Esophagus muscularis mucosa (tissue), 4 donors: ENCODE measurements at regions not wholly inside any gene's neighbourhood (a gene's known extent, or its start where the extent isn't known, plus 50 kb on each side); places are given as distances from the start of the nearest gene placed in this dataset.

Experiments
- DNase-seq: peaks from one replicate; pipeline ENCODE4 v3.0.0-alpha.2; 2017; ENCODE audit errors: extremely low spot score
- H3K27ac ChIP-seq, 4 donors: fragments of 200-600 bp; sonication (generic); replicated peaks in 1 of 4; 1 replicate in 3 of 4; 2 replicates in 1 of 4; pipeline ENCODE4 v1.5.1; 2016 to 2019; ENCODE audit warnings: mild to moderate bottlenecking in 1 of 4
- H3K27me3 ChIP-seq, 4 donors: fragments of 200-600 bp; sonication (generic); one replicate each; pipeline versions ENCODE4 v1.5.1 to v1.6.0; 2016 to 2019
- H3K36me3 ChIP-seq, 4 donors: fragments of 200-600 bp; sonication (generic); one replicate each; pipeline ENCODE4 v1.5.1; 2016 to 2019
- H3K4me1 ChIP-seq, 4 donors: fragments of 200-600 bp; sonication (generic); one replicate each; pipeline ENCODE4 v1.5.1; 2016 to 2019
- H3K4me3 ChIP-seq, 4 donors: fragments of 200-600 bp; sonication (generic); 1 replicate in 2 of 4; 2 replicates in 2 of 4; pipeline ENCODE4 v1.5.1; 2016 to 2019; ENCODE audit warnings: mild to moderate bottlenecking in 4 of 4, moderate library complexity in 1 of 4
- H3K9me3 ChIP-seq, 4 donors: fragments of 200-600 bp; sonication (generic); 1 replicate in 3 of 4; 2 replicates in 1 of 4; pipeline ENCODE4 v1.5.1; 2016 to 2019
- CTCF ChIP-seq, 3 experiments: fragments of 200-600 bp in 2 of 3; fragments of 450-650 bp in 1 of 3; sonication (generic) in 2 of 3; IDR thresholded peaks; one replicate each; pipeline ENCODE4 v1.5.1; 2017 to 2019; ENCODE audit warnings: antibody characterized with exemption in 3 of 3, mild to moderate bottlenecking in 2 of 3, moderate library complexity in 1 of 3
- EP300 ChIP-seq: sonication (generic); formaldehyde crosslinking; IDR thresholded peaks from one replicate; pipeline ENCODE4 v1.6.1; 2017; ENCODE audit warnings: antibody characterized with exemption
- POLR2A ChIP-seq: fragments of 450-650 bp; IDR thresholded peaks from one replicate; pipeline ENCODE4 v1.6.1; 2017; ENCODE audit warnings: antibody characterized with exemption, moderate library complexity, mild to moderate bottlenecking, low read depth
- POLR2AphosphoS5 ChIP-seq, 2 donors: sonication (generic); formaldehyde crosslinking; IDR thresholded peaks; one replicate each; pipeline ENCODE4 v1.6.1; 2017; ENCODE audit warnings: antibody characterized with exemption in 2 of 2
- WGBS: methylation state at CpG from one replicate; pipeline ENCODE4 v1.1.5; 2018; 5-methylcytosine and 5-hydroxymethylcytosine counted together
- intact Hi-C: fragments of 100-400 bp; cut with DNase I; formaldehyde crosslinking; loops from one replicate; pipeline ENCODE4 v1.15.1; 2023

GRCh38 chr2:144088863-144089262, 431.1 kb downstream of the ZEB2 start:
- TF ChIP-seq CTCF (IDR thresholded peaks at IDR 0.05), result no peak
- no peak for DNase-seq
- H3K27me3 ChIP-seq, result no peaks in the 10 kb centered on the region

GRCh38 chr2:144086965-144087364, 433.0 kb downstream of the ZEB2 start:
- H3K27me3 ChIP-seq, result no peaks in the 10 kb centered on the region
- no peak overlapping the region for H3K4me3 ChIP-seq
- TF ChIP-seq CTCF (IDR thresholded peaks at IDR 0.05), result no peak
- TF ChIP-seq POLR2AphosphoS5 (IDR thresholded peaks at IDR 0.05), result no peak
- no peak for TF ChIP-seq EP300
- TF ChIP-seq POLR2A, result no peak
- no peak overlapping the region for H3K27ac ChIP-seq
- H3K4me1 ChIP-seq, result no peaks in the 10 kb centered on the region
- H3K9me3 ChIP-seq, result no peaks in the 10 kb centered on the region
- intact Hi-C loops, result no loop called here
- H3K36me3 ChIP-seq, result no peaks in the 10 kb centered on the region
- DNase-seq, result no peak

More at GRCh38 chr2:144088863-144089262, 431.1 kb downstream of the ZEB2 start:
- no peaks in the 10 kb centered on the region for H3K9me3 ChIP-seq
- H3K36me3 ChIP-seq, result no peaks in the 10 kb centered on the region
- H3K27ac ChIP-seq, result no peak overlapping the region
- intact Hi-C loops, result no loop called here
- H3K4me1 ChIP-seq, result no peaks in the 10 kb centered on the region
- H3K4me3 ChIP-seq, result no peak overlapping the region

GRCh38 chr2:144085016-144085415, 434.9 kb downstream of the ZEB2 start:
- WGBS, result 91% methylated on average over 3 of the region's 3 CpGs
- intact Hi-C loops, result no loop called here

GRCh38 chr2:144084114-144084661, 435.7 kb downstream of the ZEB2 start:
- H3K9me3 ChIP-seq, result no peaks in the 10 kb centered on the region
- H3K27me3 ChIP-seq, result no peaks in the 10 kb centered on the region
- no peak overlapping the region for H3K27ac ChIP-seq
- no peaks in the 10 kb centered on the region for H3K36me3 ChIP-seq
- 86% methylated on average over 2 of the region's 2 CpGs for WGBS
- intact Hi-C loops, result no loop called here
- no peak overlapping the region for H3K4me3 ChIP-seq
- H3K4me1 ChIP-seq, result peaks cover 0 to 3% (median 0%) of the 10 kb centered on the region in 4 donors
- DNase-seq, result no peak
- TF ChIP-seq CTCF (IDR thresholded peaks at IDR 0.05), result no peak
- TF ChIP-seq POLR2A, result no peak
- no peak for TF ChIP-seq EP300
- no peak for TF ChIP-seq POLR2AphosphoS5 (IDR thresholded peaks at IDR 0.05)

More at GRCh38 chr2:144085016-144085415, 434.9 kb downstream of the ZEB2 start:
- no peaks in the 10 kb centered on the region for H3K36me3 ChIP-seq
- peaks cover 0 to 3% (median 0%) of the 10 kb centered on the region in 4 donors for H3K4me1 ChIP-seq
- H3K27ac ChIP-seq, result no peak overlapping the region
- no peaks in the 10 kb centered on the region for H3K9me3 ChIP-seq
- no peak overlapping the region for H3K4me3 ChIP-seq
- TF ChIP-seq EP300, result no peak
- no peak for TF ChIP-seq POLR2A
- TF ChIP-seq POLR2AphosphoS5 (IDR thresholded peaks at IDR 0.05), result no peak
- TF ChIP-seq CTCF (IDR thresholded peaks at IDR 0.05), result no peak
- H3K27me3 ChIP-seq, result no peaks in the 10 kb centered on the region
- no peak for DNase-seq

GRCh38 chr2:144083211-144083610, 436.7 kb downstream of the ZEB2 start:
- Histone ChIP-seq H3K27me3 (no peaks in the 10 kb centered on the region), H3K9me3 (no peaks in the 10 kb centered on the region), H3K36me3 (no peaks in the 10 kb centered on the region), H3K4me3 (no peak overlapping the region), H3K27ac (no peak overlapping the region), H3K4me1 (peaks cover 0 to 5% (median 2%) of the 10 kb centered on the region in 4 donors)
- intact Hi-C loops, result no loop called here
- whole genome bisulfite sequencing, result 100% methylated on average over 1 of the region's 1 CpG
- TF ChIP-seq POLR2AphosphoS5 (IDR thresholded peaks at IDR 0.05), result no peak
- TF ChIP-seq POLR2A, result no peak
- TF ChIP-seq EP300, result no peak
- TF ChIP-seq CTCF (IDR thresholded peaks at IDR 0.05), result no peak
- no peak for DNase-seq
